Neutrophil (primary cell): ENCODE measurements at regions not wholly inside any gene's neighbourhood (a gene's known extent, or its start where the extent isn't known, plus 50 kb on each side); places are given as distances from the start of the nearest gene placed in this dataset.

ENCODE experiments used
- H3K27ac ChIP-seq: fragments of 200-600 bp; sonication (generic); 2 replicates; pipeline ENCODE4 v1.5.1; 2016; ENCODE audit warnings: mild to moderate bottlenecking, moderate library complexity
- H3K27me3 ChIP-seq: fragments of 200-600 bp; sonication (generic); 2 replicates; pipeline ENCODE4 v1.6.0; 2016; ENCODE audit warnings: mild to moderate bottlenecking
- H3K36me3 ChIP-seq: fragments of 200-600 bp; sonication (generic); 2 replicates; pipeline ENCODE4 v1.5.1; 2017
- H3K4me1 ChIP-seq, 2 experiments: fragments of 200-600 bp in 1 of 2; sonication (generic) in 1 of 2; 1 replicate in 1 of 2; 2 replicates in 1 of 2; pipeline versions ENCODE4 v1.5.1 to v1.6.1; 2013 to 2016; ENCODE audit warnings: low read depth in 1 of 2, low read length in 1 of 2, mild to moderate bottlenecking in 1 of 2, moderate library complexity in 1 of 2; ENCODE audit not compliant: control insufficient read depth in 1 of 2, insufficient read depth in 1 of 2
- H3K4me3 ChIP-seq, 2 experiments: fragments of 200-600 bp in 1 of 2; sonication (generic) in 1 of 2; 1 replicate in 1 of 2; 2 replicates in 1 of 2; pipeline ENCODE4 v1.5.1; 2013 to 2016; ENCODE audit warnings: low read depth in 1 of 2, low read length in 1 of 2, mild to moderate bottlenecking in 1 of 2, moderate library complexity in 1 of 2
- H3K9me3 ChIP-seq: fragments of 200-600 bp; sonication (generic); 2 replicates; pipeline ENCODE4 v1.5.1; 2016
- CTCF ChIP-seq: fragments of 200-600 bp; sonication (generic); IDR thresholded peaks from 2 replicates; pipeline ENCODE4 v1.5.1; 2016; ENCODE audit warnings: antibody characterized with exemption

- no peaks in the 10 kb centered on the region for H3K4me1 ChIP-seq
- H3K9me3 ChIP-seq: no peaks in the 10 kb centered on the region
- no peak for TF ChIP-seq CTCF
- H3K27me3 ChIP-seq: no peaks in the 10 kb centered on the region
- H3K4me3 ChIP-seq: no peak overlapping the region
- no peaks in the 10 kb centered on the region for H3K36me3 ChIP-seq
- no peak overlapping the region for H3K27ac ChIP-seq
Measured at GRCh38 chr11:80041136-80042000, 600.5 kb upstream of the TENM4 start.

- TF ChIP-seq CTCF: no peak
- H3K36me3 ChIP-seq: no peaks in the 10 kb centered on the region
Measured at GRCh38 chr11:80034801-80035200, 594.0 kb upstream of the TENM4 start.

GRCh38 chr11:80031014-80031600, 590.3 kb upstream of the TENM4 start:
- TF ChIP-seq CTCF: no peak
- Histone ChIP-seq H3K36me3 (no peaks in the 10 kb centered on the region), H3K4me3 (no peak overlapping the region), H3K4me1 (no peaks in the 10 kb centered on the region), H3K27me3 (no peaks in the 10 kb centered on the region), H3K27ac (no peak overlapping the region), H3K9me3 (no peaks in the 10 kb centered on the region)

More at GRCh38 chr11:80034801-80035200, 594.0 kb upstream of the TENM4 start:
- Histone ChIP-seq H3K27me3 (no peaks in the 10 kb centered on the region), H3K4me3 (no peak overlapping the region), H3K27ac (no peak overlapping the region), H3K4me1 (no peaks in the 10 kb centered on the region), H3K9me3 (no peaks in the 10 kb centered on the region)

- Histone ChIP-seq H3K27me3 (no peaks in the 10 kb centered on the region), H3K9me3 (no peaks in the 10 kb centered on the region), H3K36me3 (no peaks in the 10 kb centered on the region), H3K4me1 (no peaks in the 10 kb centered on the region), H3K27ac (no peak overlapping the region), H3K4me3 (no peak overlapping the region)
- TF ChIP-seq CTCF: no peak
Measured at GRCh38 chr11:80028998-80029397, 588.2 kb upstream of the TENM4 start.

GRCh38 chr11:80024119-80024518, 583.3 kb upstream of the TENM4 start:
- no peak for TF ChIP-seq CTCF
- Histone ChIP-seq H3K4me1 (no peaks in the 10 kb centered on the region), H3K36me3 (no peaks in the 10 kb centered on the region), H3K27ac (no peak overlapping the region), H3K9me3 (no peaks in the 10 kb centered on the region), H3K4me3 (no peak overlapping the region), H3K27me3 (no peaks in the 10 kb centered on the region)
